ENCODE measurements at regions not wholly inside any gene's neighbourhood (a gene's known extent, or its start where the extent isn't known, plus 50 kb on each side); places are given as distances from the start of the nearest gene placed in this dataset.

DNA sequence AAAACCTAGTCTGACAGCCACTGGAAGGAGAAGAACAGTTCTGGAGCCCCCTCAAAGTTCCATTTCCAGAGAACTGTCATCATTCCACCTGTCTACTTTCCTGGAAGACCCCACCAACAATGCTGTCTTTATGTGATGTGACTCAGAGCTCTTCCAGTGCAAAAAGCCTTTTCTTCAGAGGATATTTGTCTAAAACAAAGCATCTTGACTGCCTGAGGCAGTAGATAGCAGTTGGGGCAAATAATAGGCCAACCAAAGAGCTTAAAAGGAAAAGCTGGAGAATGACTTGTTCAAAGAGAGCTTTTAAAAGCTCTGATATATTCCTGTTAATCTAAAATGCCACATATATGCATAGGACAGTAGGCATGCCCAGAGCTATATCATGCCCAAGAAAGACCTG, 62.6 kb downstream of the MIS18A start:
- peaks cover 19% of the 10 kb centered on the region for H3K36me3 Mint-ChIP-seq (ENCODE audit: low read depth)
- TF ChIP-seq, protein P1, sequence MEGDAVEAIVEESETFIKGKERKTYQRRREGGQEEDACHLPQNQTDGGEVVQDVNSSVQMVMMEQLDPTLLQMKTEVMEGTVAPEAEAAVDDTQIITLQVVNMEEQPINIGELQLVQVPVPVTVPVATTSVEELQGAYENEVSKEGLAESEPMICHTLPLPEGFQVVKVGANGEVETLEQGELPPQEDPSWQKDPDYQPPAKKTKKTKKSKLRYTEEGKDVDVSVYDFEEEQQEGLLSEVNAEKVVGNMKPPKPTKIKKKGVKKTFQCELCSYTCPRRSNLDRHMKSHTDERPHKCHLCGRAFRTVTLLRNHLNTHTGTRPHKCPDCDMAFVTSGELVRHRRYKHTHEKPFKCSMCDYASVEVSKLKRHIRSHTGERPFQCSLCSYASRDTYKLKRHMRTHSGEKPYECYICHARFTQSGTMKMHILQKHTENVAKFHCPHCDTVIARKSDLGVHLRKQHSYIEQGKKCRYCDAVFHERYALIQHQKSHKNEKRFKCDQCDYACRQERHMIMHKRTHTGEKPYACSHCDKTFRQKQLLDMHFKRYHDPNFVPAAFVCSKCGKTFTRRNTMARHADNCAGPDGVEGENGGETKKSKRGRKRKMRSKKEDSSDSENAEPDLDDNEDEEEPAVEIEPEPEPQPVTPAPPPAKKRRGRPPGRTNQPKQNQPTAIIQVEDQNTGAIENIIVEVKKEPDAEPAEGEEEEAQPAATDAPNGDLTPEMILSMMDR (conservative IDR thresholded peaks at IDR 0.05): no peak

GRCh38 chr21:32215306-32215685, 63.6 kb downstream of the MIS18A start:
- TF ChIP-seq, protein P1 (conservative IDR thresholded peaks at IDR 0.05): no peak
- H3K9me3 Mint-ChIP-seq: peaks cover 2% of the 10 kb centered on the region
- no peak overlapping the region for H3K4me3 Mint-ChIP-seq
- H3K27ac Mint-ChIP-seq (ENCODE audit: unreplicated experiment): no peak overlapping the region
- no peaks in the 10 kb centered on the region for H3K27me3 Mint-ChIP-seq (ENCODE audit: low read depth)
- peaks cover 13% of the 10 kb centered on the region for H3K36me3 Mint-ChIP-seq (ENCODE audit: low read depth)
- DNase-seq (ENCODE audit: low read depth, low spot score): no peak
- H3K4me1 Mint-ChIP-seq: peaks cover 16% of the 10 kb centered on the region

More for the DNA sequence above, 62.6 kb downstream of the MIS18A start:
- H3K4me1 Mint-ChIP-seq: peaks cover 16% of the 10 kb centered on the region
- H3K4me3 Mint-ChIP-seq: no peak overlapping the region
- peaks cover 8% of the 10 kb centered on the region for H3K9me3 Mint-ChIP-seq
- H3K27ac Mint-ChIP-seq (ENCODE audit: unreplicated experiment): no peak overlapping the region
- no peak for DNase-seq (ENCODE audit: low read depth, low spot score)
- no peaks in the 10 kb centered on the region for H3K27me3 Mint-ChIP-seq (ENCODE audit: low read depth)

- no peak for DNase-seq (ENCODE audit: low read depth, low spot score)
- TF ChIP-seq, protein P1 (conservative IDR thresholded peaks at IDR 0.05): no peak
- Mint-ChIP-seq H3K36me3 (ENCODE audit: low read depth) (peaks cover 13% of the 10 kb centered on the region), H3K27me3 (ENCODE audit: low read depth) (no peaks in the 10 kb centered on the region), H3K4me1 (peaks cover 16% of the 10 kb centered on the region), H3K27ac (ENCODE audit: unreplicated experiment) (no peak overlapping the region), H3K9me3 (peaks cover 2% of the 10 kb centered on the region), H3K4me3 (no peak overlapping the region)
Observed at GRCh38 chr21:32214654-32215305, 64.1 kb downstream of the MIS18A start.

DNA sequence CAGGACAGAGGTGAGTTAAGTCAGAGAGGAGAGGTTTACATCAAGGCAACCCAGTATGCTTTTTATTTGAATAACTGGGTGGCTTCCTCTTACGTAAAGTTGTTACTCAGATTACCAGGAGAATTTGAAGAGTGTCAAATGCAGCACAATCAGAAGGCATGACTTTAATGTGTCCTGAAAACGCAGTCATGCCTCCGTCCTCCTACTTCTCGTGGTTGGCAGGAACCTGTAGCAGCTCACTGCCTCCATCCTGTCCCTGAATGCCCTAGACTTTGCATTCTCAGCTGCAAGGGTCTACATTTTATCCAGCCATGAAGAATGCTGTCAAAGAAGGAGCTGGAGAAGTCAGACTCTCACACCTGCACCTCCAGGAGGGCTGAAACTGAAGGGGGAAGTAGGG, 66.7 kb downstream of the MIS18A start:
- TF ChIP-seq, protein P1 (conservative IDR thresholded peaks at IDR 0.05): no peak
- Mint-ChIP-seq H3K27ac (ENCODE audit: unreplicated experiment) (no peak overlapping the region), H3K4me1 (peaks cover 16% of the 10 kb centered on the region), H3K36me3 (ENCODE audit: low read depth) (peaks cover 6% of the 10 kb centered on the region), H3K4me3 (no peak overlapping the region), H3K27me3 (ENCODE audit: low read depth) (no peaks in the 10 kb centered on the region), H3K9me3 (no peaks in the 10 kb centered on the region)
- no peak for DNase-seq (ENCODE audit: low read depth, low spot score)

DNA sequence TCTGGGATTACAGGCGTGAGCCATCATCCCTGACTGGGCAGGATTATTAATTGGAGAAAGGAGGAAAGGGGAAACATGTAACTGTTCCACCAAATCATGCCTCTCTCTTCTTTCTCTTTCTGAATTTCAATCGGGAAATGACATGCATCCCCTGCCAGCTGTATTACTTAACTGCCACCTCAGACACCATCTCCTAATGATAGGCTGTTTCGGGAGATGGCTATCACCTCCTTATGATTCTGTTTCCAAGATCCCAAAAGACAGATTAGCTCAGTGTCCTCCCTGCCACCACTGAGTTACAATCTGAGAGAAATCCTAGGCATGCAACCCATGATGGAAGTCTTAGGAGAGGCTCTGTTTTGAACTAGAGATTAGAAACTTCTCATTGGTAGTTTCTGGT, 67.5 kb downstream of the MIS18A start:
- Mint-ChIP-seq H3K4me1 (peaks cover 16% of the 10 kb centered on the region), H3K27ac (ENCODE audit: unreplicated experiment) (peak overlapping the region; percentile 93), H3K9me3 (no peaks in the 10 kb centered on the region), H3K36me3 (ENCODE audit: low read depth) (peaks cover under 1% of the 10 kb centered on the region), H3K27me3 (ENCODE audit: low read depth) (no peaks in the 10 kb centered on the region), H3K4me3 (no peak overlapping the region)
- DNase-seq (ENCODE audit: low read depth, low spot score): no peak
- TF ChIP-seq, protein P1 (conservative IDR thresholded peaks at IDR 0.05): no peak
